HG02938 (cell line): ENCODE measurements at regions not wholly inside any gene's neighbourhood (a gene's known extent, or its start where the extent isn't known, plus 50 kb on each side); places are given as distances from the start of the nearest gene placed in this dataset.
"Not testable (repeated sequence)": the region's sequence is repeated elsewhere in the genome, so short reads cannot be mapped to it uniquely, and the experiment has no call there.

Source experiments
- ATAC-seq: cut with Tn5 transposase; IDR thresholded peaks from one replicate; pipeline ENCODE4 v1.9.1; 2021; ENCODE audit warnings: mild to moderate bottlenecking, moderate library complexity; ENCODE audit not compliant: unreplicated experiment

- ATAC-seq: no peak
These were observed 652.7 kb upstream of the HS3ST5 start for GRCh38 chr6:114995526-114995925.

GRCh38 chr6:114989279-114989964 lies 646.6 kb upstream of the HS3ST5 start:
- peak; percentile 97 for ATAC-seq

- ATAC-seq: no peak
These were observed 644.5 kb upstream of the HS3ST5 start for GRCh38 chr6:114987281-114987680.

- ATAC-seq: no peak
These were observed 612.5 kb upstream of the HS3ST5 start for GRCh38 chr6:114955363-114955762.

- ATAC-seq: no peak
These were observed 609.4 kb upstream of the HS3ST5 start for GRCh38 chr6:114952229-114952628.

- ATAC-seq: no peak
These were observed 602.6 kb upstream of the HS3ST5 start for GRCh38 chr6:114945392-114945791.

- ATAC-seq: no peak
These were observed 598.3 kb upstream of the HS3ST5 start for GRCh38 chr6:114941078-114941477.

GRCh38 chr6:114940181-114940580 lies 597.4 kb upstream of the HS3ST5 start:
- no peak for ATAC-seq

GRCh38 chr6:114939630-114940029 lies 596.8 kb upstream of the HS3ST5 start:
- no peak for ATAC-seq

- ATAC-seq: no peak
These were observed 593.3 kb upstream of the HS3ST5 start for GRCh38 chr6:114936080-114936479.

- no peak for ATAC-seq
These were observed 591.3 kb upstream of the HS3ST5 start for GRCh38 chr6:114934079-114934478.

- not testable (repeated sequence) for ATAC-seq
These were observed 585.9 kb upstream of the HS3ST5 start for GRCh38 chr6:114928731-114929130.

- no peak for ATAC-seq
These were observed 563.3 kb upstream of the HS3ST5 start for GRCh38 chr6:114906096-114906495.

- no peak for ATAC-seq
These were observed 554.7 kb upstream of the HS3ST5 start for GRCh38 chr6:114897536-114897935.

GRCh38 chr6:114892211-114892610 lies 549.4 kb upstream of the HS3ST5 start:
- no peak for ATAC-seq

GRCh38 chr6:114888241-114888640 lies 545.4 kb upstream of the HS3ST5 start:
- ATAC-seq: no peak

GRCh38 chr6:114886670-114887436 lies 544.0 kb upstream of the HS3ST5 start:
- ATAC-seq: no peak

- no peak for ATAC-seq
These were observed 536.9 kb upstream of the HS3ST5 start for GRCh38 chr6:114879693-114880092.

- no peak for ATAC-seq
These were observed 535.3 kb upstream of the HS3ST5 start for GRCh38 chr6:114878091-114878490.

- ATAC-seq: no peak
These were observed 531.6 kb upstream of the HS3ST5 start for GRCh38 chr6:114874410-114874809.

- ATAC-seq: not testable (repeated sequence)
These were observed 522.7 kb upstream of the HS3ST5 start for GRCh38 chr6:114865506-114865905.

GRCh38 chr6:114863610-114864009 lies 520.8 kb upstream of the HS3ST5 start:
- no peak for ATAC-seq
